ENCODE measurements at regions not wholly inside any gene's neighbourhood (a gene's known extent, or its start where the extent isn't known, plus 50 kb on each side); places are given as distances from the start of the nearest gene placed in this dataset.

DNA sequence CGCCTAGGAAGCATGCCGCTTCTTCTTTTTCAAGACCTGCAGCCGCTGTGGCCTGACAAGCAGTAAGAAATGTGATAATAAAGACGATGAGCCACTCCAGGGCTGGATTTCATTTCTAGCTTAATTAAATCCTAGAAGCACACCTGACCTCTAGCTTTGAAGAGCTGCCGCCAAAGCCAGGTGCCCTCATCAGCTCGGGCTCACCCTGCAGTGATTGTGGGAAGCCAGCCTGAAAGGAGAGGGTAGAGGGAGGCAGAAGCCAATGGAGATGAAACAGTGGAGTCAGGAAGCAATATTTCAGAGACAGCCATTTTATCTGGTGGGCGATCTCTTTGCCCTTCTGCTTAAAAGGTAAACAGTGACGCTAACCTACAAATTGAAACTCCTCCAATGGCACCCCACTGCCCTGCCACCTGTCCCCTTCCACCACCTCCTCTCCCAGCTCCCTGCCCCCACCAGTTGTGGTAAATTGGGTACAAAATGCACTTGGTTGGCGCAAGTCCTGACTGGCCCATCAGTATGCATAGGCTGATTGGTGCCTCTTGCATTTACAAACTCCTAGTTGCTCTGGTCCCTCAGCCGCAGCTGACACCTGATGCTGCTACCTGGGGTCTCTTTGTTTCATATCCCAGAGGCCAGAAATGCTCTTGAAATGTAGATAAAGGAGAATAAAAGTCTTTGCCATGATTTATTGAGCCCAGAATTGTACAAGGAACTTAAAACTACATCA, 385.3 kb downstream of the PDCD6IP start:
- H3K4me3 ChIP-seq (ENCODE audit: low read depth, low read length): no peak overlapping the region
- no peak for DNase-seq (ENCODE audit: low read depth)
- TF ChIP-seq, protein P1, sequence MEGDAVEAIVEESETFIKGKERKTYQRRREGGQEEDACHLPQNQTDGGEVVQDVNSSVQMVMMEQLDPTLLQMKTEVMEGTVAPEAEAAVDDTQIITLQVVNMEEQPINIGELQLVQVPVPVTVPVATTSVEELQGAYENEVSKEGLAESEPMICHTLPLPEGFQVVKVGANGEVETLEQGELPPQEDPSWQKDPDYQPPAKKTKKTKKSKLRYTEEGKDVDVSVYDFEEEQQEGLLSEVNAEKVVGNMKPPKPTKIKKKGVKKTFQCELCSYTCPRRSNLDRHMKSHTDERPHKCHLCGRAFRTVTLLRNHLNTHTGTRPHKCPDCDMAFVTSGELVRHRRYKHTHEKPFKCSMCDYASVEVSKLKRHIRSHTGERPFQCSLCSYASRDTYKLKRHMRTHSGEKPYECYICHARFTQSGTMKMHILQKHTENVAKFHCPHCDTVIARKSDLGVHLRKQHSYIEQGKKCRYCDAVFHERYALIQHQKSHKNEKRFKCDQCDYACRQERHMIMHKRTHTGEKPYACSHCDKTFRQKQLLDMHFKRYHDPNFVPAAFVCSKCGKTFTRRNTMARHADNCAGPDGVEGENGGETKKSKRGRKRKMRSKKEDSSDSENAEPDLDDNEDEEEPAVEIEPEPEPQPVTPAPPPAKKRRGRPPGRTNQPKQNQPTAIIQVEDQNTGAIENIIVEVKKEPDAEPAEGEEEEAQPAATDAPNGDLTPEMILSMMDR (IDR thresholded peaks at IDR 0.05; ENCODE audit: insufficient read depth, low read length): no peak

DNA sequence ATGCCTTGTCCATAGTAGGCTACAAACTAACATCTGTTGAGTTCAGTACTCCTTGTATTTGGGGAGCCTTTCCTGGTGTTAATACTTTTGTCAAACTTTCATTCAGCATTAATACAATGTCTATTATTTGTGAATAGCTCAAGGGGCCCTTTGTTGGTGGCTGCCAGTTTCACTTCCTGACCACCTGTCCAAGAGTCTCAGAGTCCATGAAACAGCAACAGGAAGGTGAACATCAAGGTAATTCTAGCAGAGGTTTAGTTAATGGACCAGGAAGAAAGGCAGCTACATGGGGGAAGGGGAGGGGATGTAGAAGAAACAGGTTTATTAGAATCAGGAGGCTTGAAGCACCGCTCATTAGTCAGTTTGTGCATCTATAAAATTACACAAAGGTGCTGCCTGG, 386.9 kb downstream of the PDCD6IP start:
- DNase-seq (ENCODE audit: low read depth): no peak
- no peak overlapping the region for H3K4me3 ChIP-seq (ENCODE audit: low read depth, low read length)
- TF ChIP-seq, protein P1 (IDR thresholded peaks at IDR 0.05; ENCODE audit: insufficient read depth, low read length): no peak

DNA sequence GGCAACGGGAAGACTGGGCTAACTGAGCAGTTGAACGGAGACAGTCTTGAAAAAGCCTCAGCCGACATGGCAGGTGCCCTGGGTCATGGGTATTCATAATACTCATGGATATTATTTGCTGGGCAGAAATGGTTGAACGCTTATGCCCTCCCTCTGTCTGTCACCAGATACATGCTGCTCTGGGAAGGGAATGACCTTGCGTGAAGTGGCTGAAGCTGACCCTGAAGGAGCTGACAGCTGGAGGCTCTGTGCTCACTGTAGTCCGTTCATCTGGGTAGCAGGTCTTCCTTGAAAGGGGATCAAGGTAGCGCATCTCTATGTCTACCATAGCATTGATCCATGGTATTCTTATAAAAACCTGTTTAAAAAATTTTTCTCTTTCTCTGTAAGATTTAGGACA, 390.7 kb downstream of the PDCD6IP start:
- H3K4me3 ChIP-seq (ENCODE audit: low read depth, low read length): no peak overlapping the region
- TF ChIP-seq, protein P1 (IDR thresholded peaks at IDR 0.05; ENCODE audit: insufficient read depth, low read length): no peak
- no peak for DNase-seq (ENCODE audit: low read depth)

DNA sequence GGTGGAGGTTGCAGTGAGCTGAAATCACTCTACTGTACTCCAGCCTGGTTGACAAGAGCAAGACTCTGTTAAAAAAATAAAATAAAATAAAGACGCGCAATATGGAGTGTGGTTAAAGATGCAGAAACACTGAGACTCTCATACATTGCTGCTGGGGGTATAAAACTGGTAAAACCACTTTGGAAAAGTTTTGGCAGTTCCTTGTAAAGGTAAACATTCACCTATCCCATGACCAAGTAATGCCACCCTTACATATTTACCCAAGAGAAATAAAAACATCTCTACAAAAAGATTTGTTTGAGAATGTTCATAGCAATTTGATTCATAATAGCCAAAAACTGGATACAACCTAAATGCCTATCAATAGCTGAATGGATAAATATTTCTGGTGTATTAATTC, 398.5 kb downstream of the PDCD6IP start:
- no peak for DNase-seq (ENCODE audit: low read depth)
- H3K4me3 ChIP-seq (ENCODE audit: low read depth, low read length): no peak overlapping the region
- TF ChIP-seq, protein P1 (IDR thresholded peaks at IDR 0.05; ENCODE audit: insufficient read depth, low read length): no peak

DNA sequence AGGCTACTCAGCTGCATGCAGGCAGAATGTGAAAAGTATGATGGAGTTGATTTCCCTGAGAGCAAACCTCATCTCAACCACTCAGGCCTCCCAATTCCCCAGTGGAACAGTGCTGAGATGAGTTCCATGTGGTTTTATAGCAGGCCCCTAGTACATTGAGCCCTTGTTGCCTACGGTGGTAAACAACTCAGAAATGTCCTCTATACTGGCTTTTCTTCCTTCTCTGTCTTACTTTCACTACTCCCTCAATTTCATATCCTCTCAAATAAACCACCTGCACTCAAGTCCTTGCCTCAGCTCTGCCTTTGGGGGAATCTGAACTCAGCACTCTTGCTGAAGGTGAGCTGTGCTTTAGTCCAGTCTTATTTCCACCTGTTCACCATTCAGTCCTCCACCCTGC, 399.9 kb downstream of the PDCD6IP start:
- no peak for DNase-seq (ENCODE audit: low read depth)
- H3K4me3 ChIP-seq (ENCODE audit: low read depth, low read length): no peak overlapping the region
- TF ChIP-seq, protein P1 (IDR thresholded peaks at IDR 0.05; ENCODE audit: insufficient read depth, low read length): no peak

DNA sequence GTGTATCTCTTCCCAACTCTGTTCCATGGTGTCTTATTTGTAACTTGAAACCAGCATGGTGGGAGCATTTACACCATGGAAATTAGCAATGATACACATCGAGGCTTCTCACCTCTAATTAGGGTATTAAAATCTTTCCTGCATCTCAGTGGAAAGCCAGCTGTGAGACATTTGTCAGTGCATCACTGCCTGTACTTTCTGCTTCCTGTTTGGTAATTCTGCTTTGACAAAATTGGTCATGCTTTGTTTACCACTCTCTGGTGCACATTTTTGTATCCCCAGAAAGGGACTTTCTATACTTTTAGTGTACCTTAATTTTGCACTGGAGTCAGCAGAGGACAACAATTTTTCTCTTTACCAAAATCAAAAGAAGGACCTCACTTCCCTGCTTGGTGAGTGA, 402.1 kb downstream of the PDCD6IP start:
- DNase-seq (ENCODE audit: low read depth): no peak
- H3K4me3 ChIP-seq (ENCODE audit: low read depth, low read length): no peak overlapping the region
- TF ChIP-seq, protein P1 (IDR thresholded peaks at IDR 0.05; ENCODE audit: insufficient read depth, low read length): no peak

DNA sequence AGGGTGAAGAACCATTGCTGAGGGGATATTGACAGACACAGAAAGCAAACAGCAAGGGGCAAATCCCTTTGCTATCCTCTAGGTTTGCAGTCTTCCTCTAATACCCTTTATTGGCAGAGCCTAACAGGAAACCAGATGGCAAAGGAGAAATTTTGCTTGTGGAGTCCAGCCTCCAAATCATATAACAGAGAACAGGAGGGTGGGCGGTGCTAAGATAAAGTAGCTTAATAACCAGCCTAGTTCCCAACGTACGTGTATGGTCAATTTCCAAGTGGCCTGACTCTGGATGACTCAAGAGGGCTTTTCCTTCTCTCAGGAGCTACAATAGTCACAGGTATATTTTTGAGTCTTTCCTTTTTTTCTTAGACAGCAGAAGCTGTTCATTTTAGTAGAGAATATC, 404.5 kb downstream of the PDCD6IP start:
- no peak overlapping the region for H3K4me3 ChIP-seq (ENCODE audit: low read depth, low read length)
- TF ChIP-seq, protein P1 (IDR thresholded peaks at IDR 0.05; ENCODE audit: insufficient read depth, low read length): no peak
- no peak for DNase-seq (ENCODE audit: low read depth)
